NCI-H526 treated with DMSO at 0.1 percent for 48 hours (cell line): ENCODE measurements at regions not wholly inside any gene's neighbourhood (a gene's known extent, or its start where the extent isn't known, plus 50 kb on each side); places are given as distances from the start of the nearest gene placed in this dataset.
A peak's percentile ranks its signal among the peaks of the same experiment; 100 is the strongest.
"Not testable (repeated sequence)": the region's sequence is repeated elsewhere in the genome, so short reads cannot be mapped to it uniquely, and the experiment has no call there.

Source experiments
- DNase-seq: peaks from one replicate; lab custom pipeline; 2025; lab: John Stamatoyannopoulos, UW

- DNase-seq: no peak
Measured at GRCh38 chr6:156191895-156192294, 585.3 kb upstream of the ARID1B start.

- DNase-seq: not testable (repeated sequence)
Measured at GRCh38 chr6:156191390-156191789, 585.8 kb upstream of the ARID1B start.

GRCh38 chr6:156190270-156190669 lies 586.9 kb upstream of the ARID1B start:
- no peak for DNase-seq

- DNase-seq: no peak
Measured at GRCh38 chr6:156189714-156190113, 587.5 kb upstream of the ARID1B start.

GRCh38 chr6:156189195-156189594 lies 588.0 kb upstream of the ARID1B start:
- no peak for DNase-seq

- no peak for DNase-seq
Measured at GRCh38 chr6:156185113-156185512, 592.1 kb upstream of the ARID1B start.

GRCh38 chr6:156183678-156184077 lies 593.5 kb upstream of the ARID1B start:
- no peak for DNase-seq

GRCh38 chr6:156182356-156182755 lies 594.8 kb upstream of the ARID1B start:
- no peak for DNase-seq

- no peak for DNase-seq
Measured at GRCh38 chr6:156181506-156181905, 595.7 kb upstream of the ARID1B start.

GRCh38 chr6:156175971-156176421 lies 601.2 kb upstream of the ARID1B start:
- DNase-seq: peak; percentile 50

GRCh38 chr6:156175433-156175832 lies 601.7 kb upstream of the ARID1B start:
- DNase-seq: no peak

- DNase-seq: no peak
Measured at GRCh38 chr6:156174031-156174890, 602.9 kb upstream of the ARID1B start.

GRCh38 chr6:156169371-156169770 lies 607.8 kb upstream of the ARID1B start:
- DNase-seq: no peak

- DNase-seq: no peak
Measured at GRCh38 chr6:156167625-156168071, 609.5 kb upstream of the ARID1B start.

- DNase-seq: no peak
Measured at GRCh38 chr6:156167016-156167624, 610.1 kb upstream of the ARID1B start.

GRCh38 chr6:156166093-156166492 lies 611.1 kb upstream of the ARID1B start:
- no peak for DNase-seq

GRCh38 chr6:156164701-156165452 lies 612.3 kb upstream of the ARID1B start:
- DNase-seq: no peak

GRCh38 chr6:156163311-156163710 lies 613.9 kb upstream of the ARID1B start:
- DNase-seq: peak; percentile 38

GRCh38 chr6:156161471-156161870 lies 615.7 kb upstream of the ARID1B start:
- DNase-seq: no peak

GRCh38 chr6:156160795-156161165 lies 616.4 kb upstream of the ARID1B start:
- no peak for DNase-seq

GRCh38 chr6:156160007-156160794 lies 617.0 kb upstream of the ARID1B start:
- DNase-seq: no peak

GRCh38 chr6:156154896-156155295 lies 622.3 kb upstream of the ARID1B start:
- DNase-seq: no peak
